ENCODE measurements at regions not wholly inside any gene's neighbourhood (a gene's known extent, or its start where the extent isn't known, plus 50 kb on each side); places are given as distances from the start of the nearest gene placed in this dataset.
A peak's percentile ranks its signal among the peaks of the same experiment; 100 is the strongest.

- Histone ChIP-seq H3K27me3 (ENCODE audit: low read length) (no peaks in the 10 kb centered on the region), H3K4me2 (ENCODE audit: low read depth, low read length, poor library complexity, severe bottlenecking) (no peak overlapping the region), H2AFZ (ENCODE audit: low read depth, low read length, severe bottlenecking) (no peak overlapping the region), H3K9me3 (ENCODE audit: insufficient read depth, low read length) (no peaks in the 10 kb centered on the region), H3F3A (ENCODE audit: insufficient read depth) (no peaks in the 10 kb centered on the region), H3K27ac (ENCODE audit: low read depth, low read length) (no peak overlapping the region), H3K9me2 (replicated peaks; ENCODE audit: insufficient read depth, low read length) (no peaks in the 10 kb centered on the region), H3K9ac (ENCODE audit: low read length) (no peak overlapping the region), H3K36me3 (ENCODE audit: low read length) (no peaks in the 10 kb centered on the region), H3K79me2 (ENCODE audit: insufficient read depth, low read length) (no peaks in the 10 kb centered on the region), H4K20me1 (ENCODE audit: low read depth, low read length) (no peaks in the 10 kb centered on the region), H3K4me3 (ENCODE audit: insufficient read depth, low read length, poor library complexity, severe bottlenecking) (no peak overlapping the region)
- TF ChIP-seq CTCF (IDR thresholded peaks at IDR 0.05; ENCODE audit: insufficient read depth, low read length, poor library complexity, severe bottlenecking) (no peak), EZH2phosphoT487 (conservative IDR thresholded peaks at IDR 0.05; ENCODE audit: low read length) (no peak)
Measured at GRCh38 chrX:39648548-39649254, 449.1 kb downstream of the BCOR start.

DNA sequence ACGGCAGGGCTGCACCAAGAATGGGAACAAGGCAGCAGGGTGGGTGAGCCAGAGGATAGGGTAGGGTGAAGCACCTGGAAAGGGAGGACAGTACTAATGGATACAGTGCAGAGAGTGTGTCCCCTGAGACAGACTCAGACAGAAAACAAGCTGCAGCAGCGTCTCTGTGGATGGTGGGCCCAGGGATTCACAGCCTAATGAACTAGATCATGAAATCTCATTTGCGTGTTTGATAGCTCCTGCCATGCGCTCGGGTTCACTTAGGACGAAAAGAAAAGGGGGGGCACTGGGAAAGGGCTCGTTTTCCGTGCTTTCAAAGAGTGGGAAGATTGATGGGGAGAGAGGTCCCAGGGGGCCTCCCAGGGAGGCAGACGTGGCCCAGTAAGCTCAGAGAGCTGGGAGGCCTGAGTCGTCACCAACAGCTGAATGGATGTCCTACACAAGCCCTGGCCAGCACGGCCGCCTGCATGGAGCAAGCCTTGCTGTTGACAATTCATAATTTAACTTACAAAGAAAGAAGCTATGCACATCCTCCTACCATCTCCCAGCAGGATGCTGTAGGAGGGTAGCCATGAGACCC, 446.9 kb downstream of the BCOR start:
- Histone ChIP-seq H3K9me2 (replicated peaks; ENCODE audit: insufficient read depth, low read length) (no peaks in the 10 kb centered on the region), H3K9ac (ENCODE audit: low read length) (no peak overlapping the region), H3K27me3 (ENCODE audit: low read length) (no peaks in the 10 kb centered on the region), H3K4me3 (ENCODE audit: insufficient read depth, low read length, poor library complexity, severe bottlenecking) (no peak overlapping the region), H3K36me3 (ENCODE audit: low read length) (no peaks in the 10 kb centered on the region), H3K27ac (ENCODE audit: low read depth, low read length) (no peak overlapping the region), H3K79me2 (ENCODE audit: insufficient read depth, low read length) (no peaks in the 10 kb centered on the region), H3K9me3 (ENCODE audit: insufficient read depth, low read length) (no peaks in the 10 kb centered on the region), H4K20me1 (ENCODE audit: low read depth, low read length) (no peaks in the 10 kb centered on the region), H2AFZ (ENCODE audit: low read depth, low read length, severe bottlenecking) (no peak overlapping the region), H3K4me2 (ENCODE audit: low read depth, low read length, poor library complexity, severe bottlenecking) (no peak overlapping the region), H3F3A (ENCODE audit: insufficient read depth) (no peaks in the 10 kb centered on the region)
- TF ChIP-seq EZH2phosphoT487 (conservative IDR thresholded peaks at IDR 0.05; ENCODE audit: low read length) (no peak), CTCF (IDR thresholded peaks at IDR 0.05; ENCODE audit: insufficient read depth, low read length, poor library complexity, severe bottlenecking) (no peak)

DNA sequence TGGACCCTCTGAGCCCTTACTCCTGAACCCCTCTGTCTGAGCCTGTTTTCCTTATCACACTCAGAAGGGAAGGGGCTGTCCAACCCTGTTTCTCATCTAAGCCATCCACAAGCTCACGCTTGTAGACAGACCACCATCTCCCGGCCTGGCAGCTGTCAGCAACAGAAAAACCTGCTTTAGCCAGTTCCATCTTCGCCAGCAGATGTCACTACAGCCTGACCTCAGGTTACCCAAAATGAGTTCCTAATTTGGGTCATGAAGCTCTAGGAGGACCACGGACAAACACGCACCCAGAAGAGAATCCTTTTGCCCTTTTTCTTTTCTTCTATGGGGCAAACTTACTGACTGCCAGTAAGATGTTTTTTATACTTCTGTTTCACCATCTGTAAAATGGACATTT, 445.4 kb downstream of the BCOR start:
- no peaks in the 10 kb centered on the region for H3F3A ChIP-seq (ENCODE audit: insufficient read depth)
- H3K4me2 ChIP-seq (ENCODE audit: low read depth, low read length, poor library complexity, severe bottlenecking): no peak overlapping the region
- no peaks in the 10 kb centered on the region for H3K9me2 ChIP-seq (replicated peaks; ENCODE audit: insufficient read depth, low read length)
- H3K27ac ChIP-seq (ENCODE audit: low read depth, low read length): no peak overlapping the region
- no peak overlapping the region for H3K9ac ChIP-seq (ENCODE audit: low read length)
- no peaks in the 10 kb centered on the region for H3K27me3 ChIP-seq (ENCODE audit: low read length)
- no peaks in the 10 kb centered on the region for H3K79me2 ChIP-seq (ENCODE audit: insufficient read depth, low read length)
- H2AFZ ChIP-seq (ENCODE audit: low read depth, low read length, severe bottlenecking): no peak overlapping the region
- TF ChIP-seq EZH2phosphoT487 (conservative IDR thresholded peaks at IDR 0.05; ENCODE audit: low read length) (no peak), CTCF (IDR thresholded peaks at IDR 0.05; ENCODE audit: insufficient read depth, low read length, poor library complexity, severe bottlenecking) (peak; percentile 22)
- H4K20me1 ChIP-seq (ENCODE audit: low read depth, low read length): no peaks in the 10 kb centered on the region
- H3K9me3 ChIP-seq (ENCODE audit: insufficient read depth, low read length): no peaks in the 10 kb centered on the region
- H3K4me3 ChIP-seq (ENCODE audit: insufficient read depth, low read length, poor library complexity, severe bottlenecking): no peak overlapping the region
- no peaks in the 10 kb centered on the region for H3K36me3 ChIP-seq (ENCODE audit: low read length)
